Retinal pigment epithelial cell (primary cell): ENCODE measurements at regions not wholly inside any gene's neighbourhood (a gene's known extent, or its start where the extent isn't known, plus 50 kb on each side); places are given as distances from the start of the nearest gene placed in this dataset.
A peak's percentile ranks its signal among the peaks of the same experiment; 100 is the strongest.

Source experiments
- DNase-seq: peaks from one replicate; pipeline ENCODE4 v3.0.0-alpha.2; 2010; ENCODE audit warnings: low read depth
- H3K4me3 ChIP-seq: 2 replicates; pipeline ENCODE4 v1.5.1; 2011; ENCODE audit warnings: mild to moderate bottlenecking, low read length, control low read depth, moderate library complexity
- CTCF ChIP-seq: conservative IDR thresholded peaks from 2 replicates; pipeline ENCODE4 v1.5.1; 2011; ENCODE audit warnings: low read depth, low read length, control low read depth, inconsistent platforms

- H3K4me3 ChIP-seq: no peak overlapping the region
- no peak for DNase-seq
- no peak for TF ChIP-seq CTCF
Observed at GRCh38 chr5:148723143-148723542, 68.8 kb upstream of the HTR4 start.

GRCh38 chr5:148725675-148726074, 71.3 kb upstream of the HTR4 start:
- no peak for TF ChIP-seq CTCF
- H3K4me3 ChIP-seq: no peak overlapping the region
- DNase-seq: no peak

- H3K4me3 ChIP-seq: no peak overlapping the region
- peak; percentile 49 for TF ChIP-seq CTCF
- no peak for DNase-seq
Observed at GRCh38 chr5:148729182-148729581, 74.9 kb upstream of the HTR4 start.

GRCh38 chr5:148730270-148730669, 75.9 kb upstream of the HTR4 start:
- no peak for TF ChIP-seq CTCF
- DNase-seq: peak; percentile 8
- no peak overlapping the region for H3K4me3 ChIP-seq

- H3K4me3 ChIP-seq: no peak overlapping the region
- TF ChIP-seq CTCF: peak; percentile 80
- peak; percentile 36 for DNase-seq
Observed at GRCh38 chr5:148730942-148731898, 76.9 kb upstream of the HTR4 start.

GRCh38 chr5:148732692-148733091, 78.4 kb upstream of the HTR4 start:
- DNase-seq: no peak
- TF ChIP-seq CTCF: no peak

GRCh38 chr5:148733601-148734438, 79.5 kb upstream of the HTR4 start:
- TF ChIP-seq CTCF: peak; percentile 63
- no peak overlapping the region for H3K4me3 ChIP-seq
- peak; percentile 44 for DNase-seq

More at GRCh38 chr5:148732692-148733091, 78.4 kb upstream of the HTR4 start:
- H3K4me3 ChIP-seq: no peak overlapping the region
